Keratinocyte (primary cell): ENCODE measurements at regions not wholly inside any gene's neighbourhood (a gene's known extent, or its start where the extent isn't known, plus 50 kb on each side); places are given as distances from the start of the nearest gene placed in this dataset.

ENCODE experiments used
- CTCF ChIP-seq, 3 experiments: IDR thresholded peaks in 1 of 3; conservative IDR thresholded peaks in 1 of 3; optimal IDR thresholded peaks in 1 of 3; 2 replicates in 2 of 3; 3 replicates in 1 of 3; pipeline versions ENCODE3 to v1.5.1; 2011; ENCODE audit warnings: low read length in 3 of 3, mild to moderate bottlenecking in 3 of 3, moderate library complexity in 2 of 3, control low read depth in 1 of 3, inconsistent platforms in 1 of 3; ENCODE audit not compliant: insufficient read depth in 2 of 3; ENCODE audit errors: extremely low read depth in 1 of 3
- EZH2 ChIP-seq: IDR thresholded peaks from one replicate; pipeline ENCODE4 v1.6.1; 2012; ENCODE audit warnings: inconsistent platforms, mild to moderate bottlenecking, low read length, moderate library complexity

GRCh38 chr2:21939967-21940366 is 816.2 kb downstream of the TDRD15 start:
- TF ChIP-seq CTCF (optimal IDR thresholded peaks at IDR 0.05 in 1 of 3, IDR thresholded peaks at IDR 0.05 in 1 of 3, conservative IDR thresholded peaks at IDR 0.05 in 1 of 3; ENCODE audit: extremely low read depth in 1 of 3, insufficient read depth in 2 of 3, low read length in 3 of 3) = no peak
- TF ChIP-seq EZH2 = no peak
